Amniotic epithelial cell (primary cell): ENCODE measurements at regions not wholly inside any gene's neighbourhood (a gene's known extent, or its start where the extent isn't known, plus 50 kb on each side); places are given as distances from the start of the nearest gene placed in this dataset.

Experiments used
- DNase-seq: peaks from one replicate; pipeline ENCODE4 v3.0.0-alpha.2; 2010; ENCODE audit warnings: low read depth

- DNase-seq, result no peak
These were observed 261.9 kb upstream of the LYZL1 start for GRCh38 chr10:29026802-29027580.

- DNase-seq, result no peak
These were observed 260.4 kb upstream of the LYZL1 start for GRCh38 chr10:29028486-29028885.

GRCh38 chr10:29030900-29031299 is 258.0 kb upstream of the LYZL1 start:
- no peak for DNase-seq

GRCh38 chr10:29032169-29032568 is 256.7 kb upstream of the LYZL1 start:
- DNase-seq, result no peak

GRCh38 chr10:29033311-29033940 is 255.4 kb upstream of the LYZL1 start:
- no peak for DNase-seq

- no peak for DNase-seq
These were observed 254.3 kb upstream of the LYZL1 start for GRCh38 chr10:29034592-29034991.

- no peak for DNase-seq
These were observed 253.1 kb upstream of the LYZL1 start for GRCh38 chr10:29035721-29036120.

GRCh38 chr10:29037348-29038113 is 251.3 kb upstream of the LYZL1 start:
- no peak for DNase-seq

- no peak for DNase-seq
These were observed 249.8 kb upstream of the LYZL1 start for GRCh38 chr10:29039091-29039490.

GRCh38 chr10:29039677-29040189 is 249.1 kb upstream of the LYZL1 start:
- DNase-seq, result peak; percentile 97

- no peak for DNase-seq
These were observed 247.3 kb upstream of the LYZL1 start for GRCh38 chr10:29041616-29042015.

GRCh38 chr10:29048506-29048905 is 240.4 kb upstream of the LYZL1 start:
- DNase-seq, result no peak

- no peak for DNase-seq
These were observed 238.8 kb upstream of the LYZL1 start for GRCh38 chr10:29050081-29050480.

GRCh38 chr10:29055101-29055500 is 233.8 kb upstream of the LYZL1 start:
- DNase-seq, result no peak

GRCh38 chr10:29056729-29057128 is 232.1 kb upstream of the LYZL1 start:
- no peak for DNase-seq

GRCh38 chr10:29057822-29058331 is 231.0 kb upstream of the LYZL1 start:
- DNase-seq, result no peak

GRCh38 chr10:29063806-29064644 is 224.8 kb upstream of the LYZL1 start:
- peak; percentile 83 for DNase-seq

- peak; percentile 44 for DNase-seq
These were observed 224.2 kb upstream of the LYZL1 start for GRCh38 chr10:29064680-29065079.

- DNase-seq, result peak; percentile 57
These were observed 221.7 kb upstream of the LYZL1 start for GRCh38 chr10:29067161-29067560.

GRCh38 chr10:29067628-29068027 is 221.2 kb upstream of the LYZL1 start:
- no peak for DNase-seq

GRCh38 chr10:29068302-29068701 is 220.6 kb upstream of the LYZL1 start:
- DNase-seq, result no peak

- DNase-seq, result no peak
These were observed 219.9 kb upstream of the LYZL1 start for GRCh38 chr10:29068966-29069365.
